ENCODE measurements at regions not wholly inside any gene's neighbourhood (a gene's known extent, or its start where the extent isn't known, plus 50 kb on each side); places are given as distances from the start of the nearest gene placed in this dataset.

GRCh38 chr5:171710451-171711024, 75.1 kb upstream of the SMIM23 start:
- Histone ChIP-seq H3K4me3 (no peak overlapping the region), H3K27ac (no peak overlapping the region)
- DNase-seq (ENCODE audit: low spot score), result peak; percentile 21
- no peak for TF ChIP-seq CTCF (IDR thresholded peaks at IDR 0.05)

- H3K4me3 ChIP-seq, result no peak overlapping the region
- no peak for DNase-seq (ENCODE audit: low spot score)
- TF ChIP-seq CTCF (IDR thresholded peaks at IDR 0.05), result no peak
- H3K27ac ChIP-seq, result no peak overlapping the region
Observed at GRCh38 chr5:171711571-171711970, 74.0 kb upstream of the SMIM23 start.

GRCh38 chr5:171712616-171713015, 73.0 kb upstream of the SMIM23 start:
- no peak for DNase-seq (ENCODE audit: low spot score)
- no peak overlapping the region for H3K4me3 ChIP-seq
- TF ChIP-seq CTCF (IDR thresholded peaks at IDR 0.05), result no peak
- H3K27ac ChIP-seq, result no peak overlapping the region

GRCh38 chr5:171713152-171713551, 72.5 kb upstream of the SMIM23 start:
- TF ChIP-seq CTCF (IDR thresholded peaks at IDR 0.05), result no peak
- H3K27ac ChIP-seq, result no peak overlapping the region
- no peak for DNase-seq (ENCODE audit: low spot score)
- no peak overlapping the region for H3K4me3 ChIP-seq

- Histone ChIP-seq H3K27ac (no peak overlapping the region), H3K4me3 (no peak overlapping the region)
- no peak for TF ChIP-seq CTCF (IDR thresholded peaks at IDR 0.05)
- DNase-seq (ENCODE audit: low spot score), result no peak
Observed at GRCh38 chr5:171714261-171714660, 71.4 kb upstream of the SMIM23 start.

GRCh38 chr5:171714851-171715250, 70.8 kb upstream of the SMIM23 start:
- TF ChIP-seq CTCF (IDR thresholded peaks at IDR 0.05), result no peak
- Histone ChIP-seq H3K27ac (no peak overlapping the region), H3K4me3 (no peak overlapping the region)
- no peak for DNase-seq (ENCODE audit: low spot score)

- no peak for DNase-seq (ENCODE audit: low spot score)
- Histone ChIP-seq H3K27ac (no peak overlapping the region), H3K4me3 (no peak overlapping the region)
Observed at GRCh38 chr5:171715551-171715950, 70.1 kb upstream of the SMIM23 start.

More at GRCh38 chr5:171715551-171715950, 70.1 kb upstream of the SMIM23 start:
- TF ChIP-seq CTCF (IDR thresholded peaks at IDR 0.05), result no peak

All from coronary artery (tissue), 2 donors.